NCI-H524 (cell line): ENCODE measurements at regions not wholly inside any gene's neighbourhood (a gene's known extent, or its start where the extent isn't known, plus 50 kb on each side); places are given as distances from the start of the nearest gene placed in this dataset.

ENCODE experiments used
- DNase-seq, 2 experiments: peaks; one replicate each; lab custom pipeline; 2025; lab: John Stamatoyannopoulos, UW

- DNase-seq, result no peak
Observed at GRCh38 chr14:36465178-36465577, 54.9 kb downstream of the NKX2-1 start.

DNA sequence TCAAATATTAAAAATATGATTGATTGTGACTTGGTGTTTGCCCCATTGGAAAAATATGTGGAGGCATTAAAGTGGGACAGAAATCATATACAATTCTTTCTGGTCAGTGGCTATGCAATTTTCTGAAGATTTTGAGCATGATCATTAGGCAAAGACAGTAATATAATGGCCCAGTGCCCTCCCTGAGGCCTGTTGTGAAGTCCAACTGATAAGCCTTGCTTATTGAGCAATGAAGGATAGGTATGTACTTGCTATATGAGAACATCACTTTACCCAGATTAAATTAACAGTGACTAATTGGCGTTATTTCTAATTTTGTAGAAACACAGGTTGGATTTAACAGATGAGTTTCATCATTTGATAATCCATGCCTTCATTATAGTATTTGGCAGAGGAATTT is 57.1 kb downstream of the NKX2-1 start:
- DNase-seq, result no peak

DNA sequence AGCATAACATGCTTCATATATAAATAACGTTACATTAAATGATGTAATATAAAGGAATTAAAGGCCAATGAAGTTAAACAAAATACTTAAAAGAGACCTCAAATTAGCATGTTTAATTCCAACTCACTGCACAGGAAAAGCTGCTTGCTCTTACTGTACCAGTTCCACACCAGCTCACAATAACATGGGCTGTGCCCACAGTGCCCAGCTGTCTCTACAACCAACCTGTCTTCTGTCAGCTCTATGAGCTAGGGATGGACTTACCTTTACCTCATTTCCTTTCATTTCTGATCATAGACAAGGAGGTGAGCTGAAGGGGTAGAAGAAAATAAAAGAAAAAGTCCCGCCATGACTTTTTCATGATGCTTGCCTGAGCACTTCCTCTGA is 64.8 kb downstream of the NKX2-1 start:
- no peak for DNase-seq

GRCh38 chr14:36454599-36455240 is 65.3 kb downstream of the NKX2-1 start:
- no peak for DNase-seq

- DNase-seq, result no peak
Observed at GRCh38 chr14:36452860-36453259, 67.2 kb downstream of the NKX2-1 start.

DNA sequence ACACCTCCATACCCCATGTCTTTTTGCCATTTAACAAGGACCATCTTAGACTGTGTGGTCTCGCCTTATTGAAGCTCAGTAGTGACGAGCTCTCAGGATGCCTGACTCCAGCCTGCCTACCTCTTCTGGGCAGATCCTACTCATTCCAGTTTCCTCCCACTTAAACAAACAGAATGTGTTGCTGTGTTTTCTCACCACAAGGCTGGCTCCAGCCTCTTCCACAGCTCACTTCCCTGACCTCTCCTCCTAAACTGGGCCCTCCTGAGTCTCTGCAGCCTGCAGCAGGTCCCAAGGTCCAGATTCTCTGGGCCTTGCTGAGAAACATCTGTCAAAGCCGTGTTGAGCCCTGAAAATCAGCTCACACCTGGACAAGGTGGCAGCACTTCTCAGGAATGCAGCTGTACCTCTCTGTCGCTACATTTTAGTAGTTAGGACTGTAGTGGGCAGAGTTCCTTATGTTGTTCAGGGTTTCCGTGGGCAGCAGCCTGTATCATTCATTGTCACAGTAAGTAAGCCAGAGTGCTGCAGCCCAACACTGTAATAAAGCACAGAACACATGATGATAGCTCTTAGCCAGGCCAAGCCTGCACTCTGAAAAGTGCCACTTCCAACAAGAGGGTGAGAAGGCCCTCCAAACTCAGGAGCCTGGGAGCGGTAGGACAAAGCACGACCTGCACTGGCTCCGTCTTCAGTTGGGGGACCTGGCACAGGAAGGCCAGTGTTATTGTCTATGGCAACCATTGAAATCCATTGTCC is 68.5 kb downstream of the NKX2-1 start:
- no peak for DNase-seq

DNA sequence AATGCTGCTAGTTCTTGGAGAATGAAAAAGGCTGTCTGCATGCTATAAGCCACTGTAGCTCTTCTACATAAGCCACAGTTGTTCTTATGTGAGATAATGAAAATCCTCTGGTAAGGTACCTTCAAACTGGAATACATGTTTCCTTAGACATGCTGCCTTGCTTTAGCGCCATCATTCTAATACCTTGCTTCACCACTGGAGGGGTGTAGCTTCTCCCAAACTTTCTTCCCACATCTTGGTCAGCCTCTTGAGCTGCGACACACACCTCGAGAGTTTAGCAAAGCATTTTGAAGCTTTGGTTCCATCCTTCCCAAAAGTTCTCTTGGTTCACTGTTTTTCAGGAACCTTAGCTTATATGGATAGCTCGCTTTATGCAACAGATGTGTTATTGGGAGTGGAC is 69.5 kb downstream of the NKX2-1 start:
- DNase-seq, result peak in 1 of 2 experiments; percentile 47

DNA sequence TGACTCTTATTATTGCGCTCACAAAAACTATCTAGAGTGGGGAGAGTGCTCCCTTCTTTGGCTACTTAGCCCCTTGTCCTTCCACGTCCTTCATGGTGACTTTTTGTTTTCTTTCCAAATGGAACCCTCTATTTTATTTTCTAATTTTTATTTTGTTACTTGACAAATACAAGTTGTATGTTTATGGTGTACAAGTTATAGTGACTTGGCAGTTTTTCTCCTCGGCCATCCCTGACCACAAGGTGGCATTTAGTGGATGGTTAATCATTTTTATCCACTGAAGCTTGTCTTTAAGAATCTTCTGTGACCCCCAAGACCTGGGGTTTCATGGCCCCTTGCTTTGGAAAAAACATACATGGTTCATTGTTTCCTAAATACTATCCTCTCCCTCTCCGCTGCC is 70.1 kb downstream of the NKX2-1 start:
- peak in 1 of 2 experiments; percentile 15 for DNase-seq

- DNase-seq, result no peak
Observed at GRCh38 chr14:36443374-36443773, 76.7 kb downstream of the NKX2-1 start.

DNA sequence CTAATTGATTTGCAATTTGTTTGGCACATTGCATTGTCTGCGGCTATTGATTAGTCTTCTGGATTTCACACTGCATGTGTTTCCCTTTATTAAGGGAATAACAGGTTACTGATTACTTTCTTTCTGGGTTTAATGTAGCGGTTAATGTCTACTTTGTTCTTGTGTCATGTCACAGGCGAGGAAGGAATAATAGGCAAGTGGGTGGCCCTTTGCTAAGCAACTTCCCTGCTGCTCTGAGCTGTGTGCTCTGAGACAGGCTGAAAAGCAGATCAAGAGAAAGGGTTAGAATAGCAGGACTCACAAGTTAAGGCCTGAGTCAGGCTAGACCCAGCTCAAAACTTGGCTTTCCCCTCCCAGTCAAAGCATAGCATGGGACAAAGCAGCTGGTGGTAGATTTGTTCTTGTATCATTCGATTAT is 77.2 kb downstream of the NKX2-1 start:
- no peak for DNase-seq

DNA sequence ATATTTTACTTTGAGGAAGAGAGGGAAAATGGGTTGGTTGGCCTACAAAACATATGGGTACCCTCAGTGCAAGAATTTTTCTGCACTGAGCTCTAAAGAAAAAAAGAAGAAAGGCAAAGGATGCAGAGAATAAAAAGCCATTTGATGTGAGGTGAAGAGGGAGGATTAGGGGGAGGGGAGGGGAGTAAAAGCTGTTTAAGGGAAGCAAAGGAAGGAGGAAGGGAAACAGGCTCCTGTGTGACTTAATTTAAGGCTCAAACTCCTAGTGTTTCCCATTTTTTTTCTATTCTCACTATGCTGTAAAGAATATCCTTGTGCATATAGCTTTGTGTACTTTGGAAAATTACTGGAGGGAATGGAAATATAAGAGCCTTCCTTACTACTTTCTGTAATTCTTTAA is 78.7 kb downstream of the NKX2-1 start:
- DNase-seq, result peak; percentile 21 to 48

- DNase-seq, result no peak
Observed at GRCh38 chr14:36439766-36440165, 80.3 kb downstream of the NKX2-1 start.

DNA sequence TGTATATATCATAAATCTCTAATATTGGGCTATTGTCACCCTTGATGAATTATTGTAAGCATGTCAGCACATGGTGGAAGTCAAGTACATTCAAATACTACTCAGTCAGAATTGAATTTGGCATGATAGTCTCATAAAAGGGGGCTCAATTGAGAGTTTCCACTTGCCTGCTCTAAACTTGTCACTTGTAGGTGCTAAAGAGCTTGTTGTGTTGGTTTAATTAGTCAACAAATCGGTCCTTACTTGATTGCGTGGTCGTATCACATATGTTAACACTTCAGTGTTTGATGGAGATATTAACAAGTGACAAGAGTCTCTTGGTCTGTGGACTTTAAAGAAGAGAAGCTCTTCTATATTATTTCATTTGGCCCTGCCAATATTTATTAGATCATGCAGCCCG is 81.1 kb downstream of the NKX2-1 start:
- DNase-seq, result no peak

DNA sequence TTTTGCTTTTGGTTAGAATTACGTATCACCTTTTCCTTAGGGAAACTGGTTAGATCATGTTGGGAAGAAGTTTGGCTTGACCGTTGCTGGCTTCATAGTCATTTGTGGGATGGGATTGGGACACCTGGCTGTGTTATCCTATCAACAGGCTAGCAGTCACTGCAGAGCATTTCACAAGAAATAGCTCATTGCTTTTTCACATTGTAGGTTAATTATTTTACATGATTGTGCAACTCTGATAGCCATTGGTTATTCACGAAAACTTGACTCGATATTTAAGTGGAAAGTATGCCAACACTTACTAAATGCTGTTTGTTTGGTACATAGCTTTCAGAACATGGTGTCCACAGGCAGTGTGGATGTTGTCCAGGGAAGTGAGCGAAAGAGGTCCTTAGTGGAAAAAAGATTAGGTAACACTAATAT is 89.4 kb downstream of the NKX2-1 start:
- no peak for DNase-seq

DNA sequence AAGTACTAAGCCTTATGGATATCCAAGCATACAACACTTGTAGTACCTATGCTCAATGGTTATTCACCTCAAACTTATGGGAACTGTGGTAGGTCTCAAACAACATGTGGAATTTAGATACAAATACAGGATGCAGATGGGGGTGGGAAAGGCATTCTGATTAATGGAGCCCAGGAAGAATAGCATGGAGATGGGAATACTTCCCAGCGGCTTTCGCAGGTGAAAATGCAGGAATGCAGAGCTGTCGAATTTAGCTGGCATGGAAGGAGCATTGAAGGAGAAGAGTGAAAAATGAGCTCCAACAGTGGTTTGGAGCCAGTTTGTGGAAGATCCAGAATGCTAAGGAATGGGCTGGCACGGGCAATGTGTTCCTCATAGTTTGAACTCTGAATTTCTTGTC is 89.9 kb downstream of the NKX2-1 start:
- DNase-seq, result no peak

DNA sequence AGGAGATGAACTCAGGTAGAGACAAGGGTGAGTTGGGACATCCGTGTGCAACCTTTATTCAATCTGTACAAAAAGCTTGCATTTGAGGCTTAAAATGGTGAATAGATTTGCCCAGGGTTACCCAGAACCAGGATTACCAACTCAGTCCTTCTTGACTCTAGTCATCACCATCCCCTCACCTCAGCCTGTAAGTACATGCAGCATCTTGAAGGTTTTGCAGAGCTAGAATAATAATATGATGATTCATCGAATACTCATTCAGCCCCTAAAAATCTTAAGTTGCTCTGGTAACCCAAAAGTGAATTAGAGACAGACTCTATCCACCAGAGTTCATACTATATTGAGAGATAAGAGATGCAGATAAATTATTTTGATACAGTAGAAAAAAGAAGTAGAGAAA is 90.3 kb downstream of the NKX2-1 start:
- no peak for DNase-seq

- DNase-seq, result no peak
Observed at GRCh38 chr14:36428350-36428749, 91.7 kb downstream of the NKX2-1 start.

- DNase-seq, result peak; percentile 59 to 79
Observed at GRCh38 chr14:36426836-36427235, 93.2 kb downstream of the NKX2-1 start.

DNA sequence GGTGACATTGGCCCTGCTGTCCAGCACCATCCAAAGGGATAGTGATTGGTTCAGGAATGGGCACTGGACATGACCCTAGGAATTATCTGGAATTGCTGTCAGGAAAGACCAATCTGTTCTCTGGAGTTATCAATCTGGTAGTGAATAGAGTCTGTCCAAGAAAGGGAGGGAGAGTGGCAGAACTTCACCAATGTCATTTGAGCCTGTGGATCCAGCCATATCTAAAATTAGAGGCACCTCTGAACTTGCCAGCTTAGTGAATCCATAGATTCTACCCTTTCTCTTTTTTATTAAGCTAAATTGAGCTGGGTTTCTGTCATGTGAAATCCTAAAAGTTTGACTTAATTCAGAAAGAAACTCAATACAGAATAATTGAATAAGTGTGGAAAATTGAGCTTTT is 93.9 kb downstream of the NKX2-1 start:
- no peak for DNase-seq

GRCh38 chr14:36424478-36425102 is 95.4 kb downstream of the NKX2-1 start:
- DNase-seq, result peak; percentile 29 to 71

GRCh38 chr14:36423430-36423829 is 96.6 kb downstream of the NKX2-1 start:
- no peak for DNase-seq

GRCh38 chr14:36420149-36420687 is 99.8 kb upstream of the MBIP start:
- DNase-seq, result no peak

GRCh38 chr14:36418937-36419336 is 98.5 kb upstream of the MBIP start:
- no peak for DNase-seq
